ENCODE measurements at regions not wholly inside any gene's neighbourhood (a gene's known extent, or its start where the extent isn't known, plus 50 kb on each side); places are given as distances from the start of the nearest gene placed in this dataset.

GRCh38 chr13:74973935-74974879 is 507.8 kb downstream of the TBC1D4 start:
- Mint-ChIP-seq H3K9me3 (no peaks in the 10 kb centered on the region), H3K27me3 (ENCODE audit: low read depth) (no peaks in the 10 kb centered on the region), H3K36me3 (ENCODE audit: low read depth) (no peaks in the 10 kb centered on the region), H3K4me3 (no peak overlapping the region), H3K4me1 (ENCODE audit: low read depth) (no peaks in the 10 kb centered on the region), H3K27ac (no peak overlapping the region)
- no peak for DNase-seq (ENCODE audit: low spot score)

- Mint-ChIP-seq H3K4me3 (no peak overlapping the region), H3K4me1 (ENCODE audit: low read depth) (no peaks in the 10 kb centered on the region), H3K27me3 (ENCODE audit: low read depth) (no peaks in the 10 kb centered on the region)
Measured at GRCh38 chr13:74969419-74969818, 512.5 kb downstream of the TBC1D4 start.

GRCh38 chr13:74966814-74967424 is 515.0 kb downstream of the TBC1D4 start:
- no peaks in the 10 kb centered on the region for H3K9me3 Mint-ChIP-seq
- H3K4me3 Mint-ChIP-seq, result no peak overlapping the region
- no peaks in the 10 kb centered on the region for H3K27me3 Mint-ChIP-seq (ENCODE audit: low read depth)
- H3K27ac Mint-ChIP-seq, result no peak overlapping the region
- no peaks in the 10 kb centered on the region for H3K36me3 Mint-ChIP-seq (ENCODE audit: low read depth)
- H3K4me1 Mint-ChIP-seq (ENCODE audit: low read depth), result no peaks in the 10 kb centered on the region
- DNase-seq (ENCODE audit: low spot score), result no peak

More at GRCh38 chr13:74969419-74969818, 512.5 kb downstream of the TBC1D4 start:
- no peak overlapping the region for H3K27ac Mint-ChIP-seq
- DNase-seq (ENCODE audit: low spot score), result no peak
- no peaks in the 10 kb centered on the region for H3K9me3 Mint-ChIP-seq
- no peaks in the 10 kb centered on the region for H3K36me3 Mint-ChIP-seq (ENCODE audit: low read depth)

- no peak overlapping the region for H3K4me3 Mint-ChIP-seq
Measured at GRCh38 chr13:74966275-74966674, 515.7 kb downstream of the TBC1D4 start.

GRCh38 chr13:74945637-74946036 is 536.3 kb downstream of the TBC1D4 start:
- Mint-ChIP-seq H3K27me3 (ENCODE audit: low read depth) (no peaks in the 10 kb centered on the region), H3K4me3 (no peak overlapping the region), H3K27ac (no peak overlapping the region), H3K9me3 (peaks cover 15% of the 10 kb centered on the region), H3K36me3 (ENCODE audit: low read depth) (no peaks in the 10 kb centered on the region), H3K4me1 (ENCODE audit: low read depth) (no peaks in the 10 kb centered on the region)
- no peak for DNase-seq (ENCODE audit: low spot score)

More at GRCh38 chr13:74966275-74966674, 515.7 kb downstream of the TBC1D4 start:
- no peak for DNase-seq (ENCODE audit: low spot score)
- H3K36me3 Mint-ChIP-seq (ENCODE audit: low read depth), result no peaks in the 10 kb centered on the region
- no peaks in the 10 kb centered on the region for H3K4me1 Mint-ChIP-seq (ENCODE audit: low read depth)
- no peaks in the 10 kb centered on the region for H3K27me3 Mint-ChIP-seq (ENCODE audit: low read depth)
- no peaks in the 10 kb centered on the region for H3K9me3 Mint-ChIP-seq
- no peak overlapping the region for H3K27ac Mint-ChIP-seq

GRCh38 chr13:74931698-74932433 is 550.1 kb downstream of the TBC1D4 start:
- H3K4me3 Mint-ChIP-seq, result no peak overlapping the region
- H3K4me1 Mint-ChIP-seq (ENCODE audit: low read depth), result no peaks in the 10 kb centered on the region
- no peaks in the 10 kb centered on the region for H3K27me3 Mint-ChIP-seq (ENCODE audit: low read depth)
- no peak for DNase-seq (ENCODE audit: low spot score)
- H3K36me3 Mint-ChIP-seq (ENCODE audit: low read depth), result no peaks in the 10 kb centered on the region
- no peak overlapping the region for H3K27ac Mint-ChIP-seq
- no peaks in the 10 kb centered on the region for H3K9me3 Mint-ChIP-seq

- no peak overlapping the region for H3K4me3 Mint-ChIP-seq
- H3K9me3 Mint-ChIP-seq, result no peaks in the 10 kb centered on the region
- H3K36me3 Mint-ChIP-seq (ENCODE audit: low read depth), result no peaks in the 10 kb centered on the region
- no peak for DNase-seq (ENCODE audit: low spot score)
- H3K27ac Mint-ChIP-seq, result no peak overlapping the region
- H3K4me1 Mint-ChIP-seq (ENCODE audit: low read depth), result no peaks in the 10 kb centered on the region
- H3K27me3 Mint-ChIP-seq (ENCODE audit: low read depth), result no peaks in the 10 kb centered on the region
Measured at GRCh38 chr13:74930402-74931165, 551.4 kb downstream of the TBC1D4 start.

GRCh38 chr13:74929436-74929835 is 552.5 kb downstream of the TBC1D4 start:
- H3K4me3 Mint-ChIP-seq, result no peak overlapping the region
- H3K27ac Mint-ChIP-seq, result no peak overlapping the region
- no peaks in the 10 kb centered on the region for H3K27me3 Mint-ChIP-seq (ENCODE audit: low read depth)
- no peaks in the 10 kb centered on the region for H3K36me3 Mint-ChIP-seq (ENCODE audit: low read depth)
- no peak for DNase-seq (ENCODE audit: low spot score)
- H3K4me1 Mint-ChIP-seq (ENCODE audit: low read depth), result no peaks in the 10 kb centered on the region
- H3K9me3 Mint-ChIP-seq, result no peaks in the 10 kb centered on the region

GRCh38 chr13:74927823-74928222 is 554.1 kb downstream of the TBC1D4 start:
- no peak for DNase-seq (ENCODE audit: low spot score)
- H3K27ac Mint-ChIP-seq, result no peak overlapping the region
- no peaks in the 10 kb centered on the region for H3K4me1 Mint-ChIP-seq (ENCODE audit: low read depth)
- H3K27me3 Mint-ChIP-seq (ENCODE audit: low read depth), result no peaks in the 10 kb centered on the region
- H3K9me3 Mint-ChIP-seq, result no peaks in the 10 kb centered on the region
- H3K4me3 Mint-ChIP-seq, result no peak overlapping the region
- H3K36me3 Mint-ChIP-seq (ENCODE audit: low read depth), result no peaks in the 10 kb centered on the region

GRCh38 chr13:74922963-74923362 is 559.0 kb downstream of the TBC1D4 start:
- H3K27ac Mint-ChIP-seq, result no peak overlapping the region
- no peak overlapping the region for H3K4me3 Mint-ChIP-seq
- DNase-seq (ENCODE audit: low spot score), result no peak
- no peaks in the 10 kb centered on the region for H3K9me3 Mint-ChIP-seq
- peaks cover 4% of the 10 kb centered on the region for H3K4me1 Mint-ChIP-seq (ENCODE audit: low read depth)
- no peaks in the 10 kb centered on the region for H3K27me3 Mint-ChIP-seq (ENCODE audit: low read depth)
- no peaks in the 10 kb centered on the region for H3K36me3 Mint-ChIP-seq (ENCODE audit: low read depth)

- Mint-ChIP-seq H3K36me3 (ENCODE audit: low read depth) (no peaks in the 10 kb centered on the region), H3K27ac (no peak overlapping the region), H3K4me3 (no peak overlapping the region), H3K9me3 (no peaks in the 10 kb centered on the region), H3K4me1 (ENCODE audit: low read depth) (peaks cover 4% of the 10 kb centered on the region), H3K27me3 (ENCODE audit: low read depth) (no peaks in the 10 kb centered on the region)
- DNase-seq (ENCODE audit: low spot score), result no peak
Measured at GRCh38 chr13:74921326-74921725, 560.6 kb downstream of the TBC1D4 start.

- H3K27ac Mint-ChIP-seq, result no peak overlapping the region
- H3K4me3 Mint-ChIP-seq, result no peak overlapping the region
- no peaks in the 10 kb centered on the region for H3K27me3 Mint-ChIP-seq (ENCODE audit: low read depth)
Measured at GRCh38 chr13:74920920-74921319, 561.0 kb downstream of the TBC1D4 start.

GRCh38 chr13:74920361-74920760 is 561.6 kb downstream of the TBC1D4 start:
- Mint-ChIP-seq H3K36me3 (ENCODE audit: low read depth) (no peaks in the 10 kb centered on the region), H3K4me1 (ENCODE audit: low read depth) (peaks cover 4% of the 10 kb centered on the region), H3K27me3 (ENCODE audit: low read depth) (no peaks in the 10 kb centered on the region), H3K9me3 (no peaks in the 10 kb centered on the region), H3K27ac (no peak overlapping the region), H3K4me3 (no peak overlapping the region)
- no peak for DNase-seq (ENCODE audit: low spot score)

More at GRCh38 chr13:74920920-74921319, 561.0 kb downstream of the TBC1D4 start:
- no peaks in the 10 kb centered on the region for H3K9me3 Mint-ChIP-seq
- no peaks in the 10 kb centered on the region for H3K36me3 Mint-ChIP-seq (ENCODE audit: low read depth)
- DNase-seq (ENCODE audit: low spot score), result no peak
- peaks cover 4% of the 10 kb centered on the region for H3K4me1 Mint-ChIP-seq (ENCODE audit: low read depth)

All from T-helper 2 cell treated with Interferon-gamma antibody and Interleukin-4, amounts not matched to agents 5 μg/mL and 100 μg/mL, for 36 hours (primary cell).